ENCODE measurements at regions not wholly inside any gene's neighbourhood (a gene's known extent, or its start where the extent isn't known, plus 50 kb on each side); places are given as distances from the start of the nearest gene placed in this dataset.

GRCh38 chr21:34243562-34243961 lies 120.2 kb upstream of the KCNE2 start:
- TF ChIP-seq, protein P1, sequence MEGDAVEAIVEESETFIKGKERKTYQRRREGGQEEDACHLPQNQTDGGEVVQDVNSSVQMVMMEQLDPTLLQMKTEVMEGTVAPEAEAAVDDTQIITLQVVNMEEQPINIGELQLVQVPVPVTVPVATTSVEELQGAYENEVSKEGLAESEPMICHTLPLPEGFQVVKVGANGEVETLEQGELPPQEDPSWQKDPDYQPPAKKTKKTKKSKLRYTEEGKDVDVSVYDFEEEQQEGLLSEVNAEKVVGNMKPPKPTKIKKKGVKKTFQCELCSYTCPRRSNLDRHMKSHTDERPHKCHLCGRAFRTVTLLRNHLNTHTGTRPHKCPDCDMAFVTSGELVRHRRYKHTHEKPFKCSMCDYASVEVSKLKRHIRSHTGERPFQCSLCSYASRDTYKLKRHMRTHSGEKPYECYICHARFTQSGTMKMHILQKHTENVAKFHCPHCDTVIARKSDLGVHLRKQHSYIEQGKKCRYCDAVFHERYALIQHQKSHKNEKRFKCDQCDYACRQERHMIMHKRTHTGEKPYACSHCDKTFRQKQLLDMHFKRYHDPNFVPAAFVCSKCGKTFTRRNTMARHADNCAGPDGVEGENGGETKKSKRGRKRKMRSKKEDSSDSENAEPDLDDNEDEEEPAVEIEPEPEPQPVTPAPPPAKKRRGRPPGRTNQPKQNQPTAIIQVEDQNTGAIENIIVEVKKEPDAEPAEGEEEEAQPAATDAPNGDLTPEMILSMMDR (optimal IDR thresholded peaks at IDR 0.05 in 1 of 3, IDR thresholded peaks at IDR 0.05 in 1 of 3, conservative IDR thresholded peaks at IDR 0.05 in 1 of 3; ENCODE audit: extremely low read depth in 1 of 3, insufficient read depth in 2 of 3, low read length in 3 of 3), result peak; percentile 64 to 75 (median 73)
- TF ChIP-seq EZH2 (IDR thresholded peaks at IDR 0.05; ENCODE audit: low read length), result no peak

All from keratinocyte (primary cell).